Ovary (tissue), 7 donors: ENCODE measurements at regions not wholly inside any gene's neighbourhood (a gene's known extent, or its start where the extent isn't known, plus 50 kb on each side); places are given as distances from the start of the nearest gene placed in this dataset.
A peak's percentile ranks its signal among the peaks of the same experiment; 100 is the strongest.

Source experiments
- DNase-seq, 5 donors: peaks; one replicate each; pipeline ENCODE4 v3.0.0-alpha.2; 2019 to 2020
- H3K27ac ChIP-seq, 2 donors: fragments of 200-600 bp; one replicate each; pipeline versions ENCODE4 v1.5.1 to v1.8.0; 2019 to 2022
- H3K27me3 ChIP-seq: fragments of 200-600 bp; one replicate; pipeline ENCODE4 v1.8.0; 2022
- H3K36me3 ChIP-seq: fragments of 200-600 bp; sonication (generic); one replicate; pipeline ENCODE4 v1.5.1; 2019
- H3K4me1 ChIP-seq: one replicate; pipeline ENCODE4 v1.8.1; 2013; ENCODE audit warnings: mild to moderate bottlenecking, moderate library complexity; ENCODE audit not compliant: insufficient read depth
- H3K4me3 ChIP-seq: fragments of 200-600 bp; sonication (generic); one replicate; pipeline ENCODE4 v1.5.1; 2017
- H3K9me3 ChIP-seq, 2 donors: fragments of 200-600 bp in 1 of 2; sonication (generic) in 1 of 2; one replicate each; pipeline versions ENCODE4 v1.5.1 to v1.8.1; 2013 to 2019; ENCODE audit warnings: mild to moderate bottlenecking in 1 of 2, moderate library complexity in 1 of 2
- EP300 ChIP-seq: sonication (generic); formaldehyde crosslinking; IDR thresholded peaks from one replicate; pipeline ENCODE4 v1.6.1; 2017; ENCODE audit warnings: antibody characterized with exemption
- POLR2A ChIP-seq: fragments of 450-650 bp; IDR thresholded peaks from one replicate; pipeline ENCODE4 v1.6.1; 2017; ENCODE audit warnings: antibody characterized with exemption, mild to moderate bottlenecking, moderate library complexity
- WGBS, 3 donors: extraction: QIAGEN DNeasy Blood & Tissue Kit in 1 of 3; methylation state at CpG; one replicate each; pipeline versions ENCODE4 v1.1.5 to v1.1.7; 2013 to 2017; 5-methylcytosine and 5-hydroxymethylcytosine counted together
- intact Hi-C, 4 donors: fragments of 100-400 bp; cut with DNase I; formaldehyde crosslinking; loops; one replicate each; pipeline versions ENCODE4 v1.11.0 to v1.15.1; 2022 to 2023
- TF ChIP-seq, protein P1 (sequence below), 3 donors: fragments of 450-650 bp in 2 of 3; fragments of 200-600 bp in 1 of 3; IDR thresholded peaks; one replicate each; pipeline versions ENCODE4 v1.5.1 to v1.8.0; 2016 to 2022; ENCODE audit warnings: antibody characterized with exemption in 3 of 3, mild to moderate bottlenecking in 1 of 3
- donor health status: DM: no; HTN: no; CAD: no; lungs with moderate emphysema.
- donor health status: DM: no; HTN: no; CAD: no.
- donor health status: Bipolar disorder and iron deficiency.
- donor health status: DM: no; HTN: no; CAD: no.
- donor health status: DM: yes; HTN: yes; CAD: no.

DNA sequence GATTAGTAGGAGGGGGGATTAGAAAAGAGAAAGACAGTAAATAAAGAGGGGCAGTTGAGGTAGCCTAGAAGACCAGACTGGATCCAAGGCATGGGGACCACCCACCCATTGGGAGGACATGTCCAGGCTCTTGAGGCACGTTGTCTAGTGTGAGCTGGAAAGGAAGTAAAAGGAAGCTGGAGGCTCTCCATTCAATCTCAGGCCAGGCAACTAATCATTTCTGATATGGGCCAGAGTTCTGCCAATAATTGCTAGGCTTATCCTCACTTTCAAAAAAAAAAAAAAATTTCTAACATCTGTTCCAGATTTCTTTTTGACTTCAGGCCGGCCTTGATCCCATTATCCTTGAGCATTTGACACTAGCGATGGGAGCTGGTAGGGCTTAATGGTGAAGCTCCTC lies 476.1 kb downstream of the SOX6 start:
- Histone ChIP-seq H3K9me3 (no peaks in the 10 kb centered on the region), H3K27ac (no peak overlapping the region), H3K36me3 (no peaks in the 10 kb centered on the region), H3K27me3 (no peaks in the 10 kb centered on the region), H3K4me1 (peaks cover 7% of the 10 kb centered on the region), H3K4me3 (no peak overlapping the region)
- 29 to 55% (median 52%) methylated on average over 3 of the region's 3 CpGs for WGBS, 3 donors
- no peak for DNase-seq
- intact Hi-C loops, result no loop called here
- TF ChIP-seq POLR2A, result no peak

DNA sequence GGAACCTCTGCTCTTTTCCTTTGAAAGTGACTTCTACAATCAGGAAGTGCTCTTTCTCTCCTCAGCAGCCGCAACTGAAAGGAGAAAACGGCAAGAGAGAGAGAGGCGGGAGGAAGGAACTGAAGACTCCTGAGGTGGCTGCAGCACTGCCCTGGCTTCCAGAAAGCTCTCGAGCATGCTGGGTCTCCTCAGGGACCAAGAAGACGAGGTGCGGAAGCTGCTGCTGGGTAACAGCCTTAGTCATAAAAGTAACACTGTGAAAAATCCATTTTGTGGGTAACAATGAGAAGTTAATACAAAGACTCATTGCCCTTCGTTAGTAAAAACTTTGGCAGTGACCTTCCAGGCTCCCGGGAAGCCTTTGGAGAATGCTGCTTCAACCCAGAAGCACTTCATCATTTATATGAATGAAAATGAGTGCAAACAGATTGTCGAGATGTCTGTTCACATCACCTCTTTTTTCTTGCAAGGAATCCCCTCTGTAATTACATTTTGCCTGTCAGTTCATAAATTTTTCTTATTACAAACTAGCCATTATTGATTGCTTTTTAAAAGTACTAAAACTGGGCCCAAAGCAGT lies 473.4 kb downstream of the SOX6 start:
- Histone ChIP-seq H3K4me1 (peaks cover 7% of the 10 kb centered on the region), H3K36me3 (no peaks in the 10 kb centered on the region), H3K4me3 (no peak overlapping the region), H3K27me3 (no peaks in the 10 kb centered on the region), H3K27ac (no peak overlapping the region), H3K9me3 (no peaks in the 10 kb centered on the region)
- 66 to 80% (median 75%) methylated on average over 9 of the region's 9 CpGs for WGBS, 3 donors
- DNase-seq, result no peak
- TF ChIP-seq POLR2A (no peak), EP300 (no peak)
- TF ChIP-seq, protein P1, sequence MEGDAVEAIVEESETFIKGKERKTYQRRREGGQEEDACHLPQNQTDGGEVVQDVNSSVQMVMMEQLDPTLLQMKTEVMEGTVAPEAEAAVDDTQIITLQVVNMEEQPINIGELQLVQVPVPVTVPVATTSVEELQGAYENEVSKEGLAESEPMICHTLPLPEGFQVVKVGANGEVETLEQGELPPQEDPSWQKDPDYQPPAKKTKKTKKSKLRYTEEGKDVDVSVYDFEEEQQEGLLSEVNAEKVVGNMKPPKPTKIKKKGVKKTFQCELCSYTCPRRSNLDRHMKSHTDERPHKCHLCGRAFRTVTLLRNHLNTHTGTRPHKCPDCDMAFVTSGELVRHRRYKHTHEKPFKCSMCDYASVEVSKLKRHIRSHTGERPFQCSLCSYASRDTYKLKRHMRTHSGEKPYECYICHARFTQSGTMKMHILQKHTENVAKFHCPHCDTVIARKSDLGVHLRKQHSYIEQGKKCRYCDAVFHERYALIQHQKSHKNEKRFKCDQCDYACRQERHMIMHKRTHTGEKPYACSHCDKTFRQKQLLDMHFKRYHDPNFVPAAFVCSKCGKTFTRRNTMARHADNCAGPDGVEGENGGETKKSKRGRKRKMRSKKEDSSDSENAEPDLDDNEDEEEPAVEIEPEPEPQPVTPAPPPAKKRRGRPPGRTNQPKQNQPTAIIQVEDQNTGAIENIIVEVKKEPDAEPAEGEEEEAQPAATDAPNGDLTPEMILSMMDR (IDR thresholded peaks at IDR 0.05), result no peak
- intact Hi-C loops, result no loop called here

DNA sequence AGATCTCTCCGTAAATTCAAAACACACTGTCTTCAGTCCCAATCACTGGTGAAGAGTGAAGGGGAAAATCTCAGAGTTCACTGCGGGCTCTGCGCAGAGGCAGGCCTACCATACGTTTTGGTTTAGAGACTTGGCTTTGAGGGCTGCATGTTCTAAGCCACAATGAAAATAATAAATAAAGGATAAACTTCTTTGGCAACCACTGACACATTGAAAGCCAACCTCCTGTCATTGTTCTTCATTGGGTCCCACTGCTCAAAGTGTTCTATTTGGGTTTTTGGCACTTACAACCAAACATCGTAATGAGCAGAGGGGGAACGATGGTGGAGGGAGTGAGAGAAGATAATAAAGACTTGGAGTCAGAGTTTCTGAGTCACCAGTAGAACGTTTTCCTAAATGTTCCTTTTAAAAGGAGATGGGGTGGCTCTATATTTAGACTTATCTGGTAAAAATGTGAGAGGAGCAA lies 472.9 kb downstream of the SOX6 start:
- Histone ChIP-seq H3K4me3 (no peak overlapping the region), H3K9me3 (no peaks in the 10 kb centered on the region), H3K27ac (peak overlapping the region in 1 of 2 donors; percentile 52), H3K4me1 (peaks cover 7% of the 10 kb centered on the region), H3K36me3 (no peaks in the 10 kb centered on the region), H3K27me3 (no peaks in the 10 kb centered on the region)
- TF ChIP-seq POLR2A, result no peak
- TF ChIP-seq EP300, result no peak
- TF ChIP-seq, protein P1 (IDR thresholded peaks at IDR 0.05), result no peak
- intact Hi-C loops, result no loop called here
- 20 to 32% (median 21%) methylated on average over 7 of the region's 7 CpGs for WGBS, 3 donors
- DNase-seq, result peak in 1 of 5 donors; percentile 25

DNA sequence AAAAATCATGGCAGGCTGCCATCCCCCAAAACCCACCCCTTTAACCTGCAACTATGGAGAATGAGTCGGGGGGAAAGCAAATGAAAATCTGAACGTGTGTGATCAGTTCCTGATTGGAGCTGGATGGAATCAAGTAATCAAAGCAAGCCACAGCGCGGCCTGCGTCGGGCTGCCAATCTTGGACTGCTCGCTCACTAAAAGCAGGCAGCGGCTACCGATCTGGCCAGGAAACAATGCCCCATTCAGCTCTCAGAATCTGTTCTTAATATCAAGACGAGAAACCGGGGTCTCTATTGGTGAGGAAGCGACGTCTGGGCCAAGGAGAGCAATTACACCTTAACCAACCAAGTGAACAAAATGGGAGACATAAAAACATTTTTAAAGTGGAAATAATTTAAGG lies 472.2 kb downstream of the SOX6 start:
- intact Hi-C loops, result no loop called here
- Histone ChIP-seq H3K36me3 (no peaks in the 10 kb centered on the region), H3K27me3 (no peaks in the 10 kb centered on the region), H3K4me1 (peaks cover 7% of the 10 kb centered on the region), H3K27ac (peak overlapping the region in 1 of 2 donors; percentile 52), H3K9me3 (no peaks in the 10 kb centered on the region), H3K4me3 (no peak overlapping the region)
- WGBS, 3 donors, result 83 to 93% (median 91%) methylated on average over 13 of the region's 13 CpGs
- TF ChIP-seq POLR2A, result no peak
- peak in 1 of 5 donors; percentile 40 for DNase-seq

DNA sequence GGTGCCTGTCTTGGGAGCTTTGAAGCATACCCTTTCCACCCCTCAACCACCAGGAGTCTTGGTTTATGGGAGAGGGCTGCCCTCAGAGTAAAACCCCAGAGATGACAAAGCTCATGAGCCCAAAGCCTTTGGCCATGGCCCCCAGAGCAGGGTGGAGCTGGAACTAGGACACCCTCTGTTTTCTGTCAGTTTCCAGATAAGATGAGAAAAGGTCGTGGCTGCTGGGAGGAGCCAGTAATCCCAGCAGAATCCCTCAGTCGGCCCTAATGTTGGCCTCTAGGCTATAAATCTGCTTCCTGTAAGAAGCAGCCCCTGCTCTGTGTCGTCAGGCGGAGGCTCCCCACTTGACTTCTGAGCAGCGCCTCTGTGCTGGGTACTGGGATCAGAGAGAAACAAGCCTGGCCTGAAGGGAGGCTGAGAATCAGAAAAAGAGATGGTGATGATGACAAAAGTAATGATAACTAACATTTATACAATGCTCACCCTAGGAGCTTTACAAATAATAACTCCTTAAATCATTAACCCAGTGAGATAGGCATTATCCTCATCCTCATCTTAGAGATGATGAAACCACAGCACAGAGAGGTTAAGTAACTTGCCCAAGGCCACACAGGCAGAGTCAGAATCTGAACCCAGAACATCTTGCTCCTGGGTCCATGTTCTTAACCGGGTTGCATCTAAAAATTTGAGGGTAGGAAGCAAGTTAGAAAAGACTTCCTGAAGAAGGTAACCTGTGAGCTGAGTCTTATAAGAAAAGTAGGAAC lies 471.4 kb downstream of the SOX6 start:
- H3K27me3 ChIP-seq, result no peaks in the 10 kb centered on the region
- DNase-seq, result peak in 1 of 5 donors; percentile 20
- H3K9me3 ChIP-seq, result no peaks in the 10 kb centered on the region
- H3K36me3 ChIP-seq, result no peaks in the 10 kb centered on the region
- TF ChIP-seq, protein P1 (IDR thresholded peaks at IDR 0.05), result no peak
- TF ChIP-seq EP300 (no peak), POLR2A (no peak)
- no peak overlapping the region for H3K4me3 ChIP-seq
- WGBS, 3 donors, result 61 to 74% (median 70%) methylated on average over 6 of the region's 6 CpGs
- intact Hi-C loops, result no loop called here
- H3K27ac ChIP-seq, result no peak overlapping the region
- H3K4me1 ChIP-seq, result peaks cover 7% of the 10 kb centered on the region
